Right atrium auricular region (tissue), 2 donors: ENCODE measurements at regions not wholly inside any gene's neighbourhood (a gene's known extent, or its start where the extent isn't known, plus 50 kb on each side); places are given as distances from the start of the nearest gene placed in this dataset.

ENCODE experiments used
- DNase-seq: peaks from one replicate; pipeline ENCODE4 v3.0.0-alpha.2; 2019; ENCODE audit warnings: low spot score
- H3K27ac ChIP-seq, 2 donors: fragments of 200-600 bp; sonication (generic); 1 replicate in 1 of 2; 2 replicates in 1 of 2; pipeline ENCODE4 v1.5.1; 2016 to 2019
- H3K27me3 ChIP-seq, 2 donors: fragments of 200-600 bp; sonication (generic); one replicate each; pipeline versions ENCODE4 v1.5.1 to v1.6.0; 2017 to 2019
- H3K36me3 ChIP-seq: fragments of 200-600 bp; sonication (generic); one replicate; pipeline ENCODE4 v1.5.1; 2016
- H3K4me1 ChIP-seq, 2 donors: fragments of 200-600 bp; sonication (generic); one replicate each; pipeline versions ENCODE4 v1.5.1 to v1.6.0; 2017 to 2019
- H3K4me3 ChIP-seq, 2 donors: fragments of 200-600 bp; sonication (generic); 1 replicate in 1 of 2; 2 replicates in 1 of 2; pipeline ENCODE4 v1.5.1; 2017 to 2019; ENCODE audit warnings: mild to moderate bottlenecking in 1 of 2, moderate library complexity in 1 of 2
- H3K9me3 ChIP-seq, 2 donors: fragments of 200-600 bp; sonication (generic); one replicate each; pipeline ENCODE4 v1.5.1; 2019
- CTCF ChIP-seq, 2 donors: fragments of 200-600 bp; sonication (generic); IDR thresholded peaks; one replicate each; pipeline ENCODE4 v1.5.1; 2019; ENCODE audit warnings: antibody characterized with exemption in 2 of 2

- TF ChIP-seq CTCF (IDR thresholded peaks at IDR 0.05): no peak
- Histone ChIP-seq H3K27me3 (no peaks in the 10 kb centered on the region), H3K27ac (no peak overlapping the region), H3K36me3 (no peaks in the 10 kb centered on the region), H3K4me1 (no peaks in the 10 kb centered on the region), H3K4me3 (no peak overlapping the region), H3K9me3 (no peaks in the 10 kb centered on the region)
- DNase-seq: no peak
Observed at GRCh38 chr7:109926738-109927137, 1164.2 kb upstream of the LRRN3 start.

- no peak overlapping the region for H3K4me3 ChIP-seq
- no peak for TF ChIP-seq CTCF (IDR thresholded peaks at IDR 0.05)
- no peak for DNase-seq
- H3K27me3 ChIP-seq: no peaks in the 10 kb centered on the region
- H3K36me3 ChIP-seq: no peaks in the 10 kb centered on the region
- H3K27ac ChIP-seq: no peak overlapping the region
- H3K9me3 ChIP-seq: no peaks in the 10 kb centered on the region
- no peaks in the 10 kb centered on the region for H3K4me1 ChIP-seq
Observed at GRCh38 chr7:109930049-109930448, 1160.9 kb upstream of the LRRN3 start.

- DNase-seq: no peak
- Histone ChIP-seq H3K4me1 (no peaks in the 10 kb centered on the region), H3K27me3 (no peaks in the 10 kb centered on the region), H3K36me3 (no peaks in the 10 kb centered on the region), H3K27ac (no peak overlapping the region), H3K4me3 (no peak overlapping the region), H3K9me3 (peaks cover 0 to 6% of the 10 kb centered on the region in 2 donors)
- TF ChIP-seq CTCF (IDR thresholded peaks at IDR 0.05): no peak
Observed at GRCh38 chr7:109939207-109939606, 1151.7 kb upstream of the LRRN3 start.

GRCh38 chr7:109945820-109946518, 1145.0 kb upstream of the LRRN3 start:
- no peak overlapping the region for H3K27ac ChIP-seq
- no peaks in the 10 kb centered on the region for H3K36me3 ChIP-seq
- no peaks in the 10 kb centered on the region for H3K4me1 ChIP-seq
- no peak for DNase-seq
- H3K9me3 ChIP-seq: no peaks in the 10 kb centered on the region
- TF ChIP-seq CTCF (IDR thresholded peaks at IDR 0.05): no peak
- no peaks in the 10 kb centered on the region for H3K27me3 ChIP-seq
- no peak overlapping the region for H3K4me3 ChIP-seq

- H3K27me3 ChIP-seq: no peaks in the 10 kb centered on the region
- H3K27ac ChIP-seq: no peak overlapping the region
- H3K4me1 ChIP-seq: no peaks in the 10 kb centered on the region
- H3K36me3 ChIP-seq: no peaks in the 10 kb centered on the region
- no peak for TF ChIP-seq CTCF (IDR thresholded peaks at IDR 0.05)
- no peak overlapping the region for H3K4me3 ChIP-seq
- DNase-seq: no peak
- H3K9me3 ChIP-seq: no peaks in the 10 kb centered on the region
Observed at GRCh38 chr7:109950256-109950655, 1140.7 kb upstream of the LRRN3 start.
